22Rv1 (cell line): ENCODE measurements at regions not wholly inside any gene's neighbourhood (a gene's known extent, or its start where the extent isn't known, plus 50 kb on each side); places are given as distances from the start of the nearest gene placed in this dataset.

ENCODE experiments used
- H3K27ac ChIP-seq: fragments of 450-650 bp; 2 replicates; pipeline ENCODE4 v1.5.1; 2017
- CTCF ChIP-seq: fragments of 450-650 bp; IDR thresholded peaks from 2 replicates; pipeline ENCODE4 v1.5.1; 2017; ENCODE audit warnings: mild to moderate bottlenecking
- ZFX ChIP-seq: fragments of 450-650 bp; IDR thresholded peaks from 2 replicates; pipeline ENCODE4 v1.6.1; 2017; ENCODE audit warnings: antibody characterized with exemption, borderline replicate concordance

- TF ChIP-seq ZFX (no peak), CTCF (no peak)
- H3K27ac ChIP-seq: no peak overlapping the region
Measured at GRCh38 chr6:163667372-163668060, 253.0 kb downstream of the QKI start.

GRCh38 chr6:163665464-163665863, 250.9 kb downstream of the QKI start:
- TF ChIP-seq CTCF (no peak), ZFX (no peak)
- H3K27ac ChIP-seq: no peak overlapping the region

GRCh38 chr6:163663575-163663974, 249.1 kb downstream of the QKI start:
- no peak for TF ChIP-seq CTCF
- H3K27ac ChIP-seq: no peak overlapping the region

GRCh38 chr6:163662604-163663225, 248.2 kb downstream of the QKI start:
- no peak for TF ChIP-seq ZFX
- no peak for TF ChIP-seq CTCF
- no peak overlapping the region for H3K27ac ChIP-seq

GRCh38 chr6:163661272-163661671, 246.8 kb downstream of the QKI start:
- H3K27ac ChIP-seq: no peak overlapping the region
- TF ChIP-seq CTCF (no peak), ZFX (no peak)

- TF ChIP-seq ZFX (no peak), CTCF (no peak)
- H3K27ac ChIP-seq: no peak overlapping the region
Measured at GRCh38 chr6:163659803-163660202, 245.3 kb downstream of the QKI start.
